ENCODE measurements at regions not wholly inside any gene's neighbourhood (a gene's known extent, or its start where the extent isn't known, plus 50 kb on each side); places are given as distances from the start of the nearest gene placed in this dataset.

GRCh38 chr17:54255696-54256095, 433.0 kb downstream of the KIF2B start:
- TF ChIP-seq, protein P1, sequence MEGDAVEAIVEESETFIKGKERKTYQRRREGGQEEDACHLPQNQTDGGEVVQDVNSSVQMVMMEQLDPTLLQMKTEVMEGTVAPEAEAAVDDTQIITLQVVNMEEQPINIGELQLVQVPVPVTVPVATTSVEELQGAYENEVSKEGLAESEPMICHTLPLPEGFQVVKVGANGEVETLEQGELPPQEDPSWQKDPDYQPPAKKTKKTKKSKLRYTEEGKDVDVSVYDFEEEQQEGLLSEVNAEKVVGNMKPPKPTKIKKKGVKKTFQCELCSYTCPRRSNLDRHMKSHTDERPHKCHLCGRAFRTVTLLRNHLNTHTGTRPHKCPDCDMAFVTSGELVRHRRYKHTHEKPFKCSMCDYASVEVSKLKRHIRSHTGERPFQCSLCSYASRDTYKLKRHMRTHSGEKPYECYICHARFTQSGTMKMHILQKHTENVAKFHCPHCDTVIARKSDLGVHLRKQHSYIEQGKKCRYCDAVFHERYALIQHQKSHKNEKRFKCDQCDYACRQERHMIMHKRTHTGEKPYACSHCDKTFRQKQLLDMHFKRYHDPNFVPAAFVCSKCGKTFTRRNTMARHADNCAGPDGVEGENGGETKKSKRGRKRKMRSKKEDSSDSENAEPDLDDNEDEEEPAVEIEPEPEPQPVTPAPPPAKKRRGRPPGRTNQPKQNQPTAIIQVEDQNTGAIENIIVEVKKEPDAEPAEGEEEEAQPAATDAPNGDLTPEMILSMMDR (IDR thresholded peaks at IDR 0.05) = no peak
- TF ChIP-seq EP300 (IDR thresholded peaks at IDR 0.05) (no peak), POLR2A (IDR thresholded peaks at IDR 0.05) (no peak)
